ENCODE measurements at regions not wholly inside any gene's neighbourhood (a gene's known extent, or its start where the extent isn't known, plus 50 kb on each side); places are given as distances from the start of the nearest gene placed in this dataset.
A peak's percentile ranks its signal among the peaks of the same experiment; 100 is the strongest.

- no peak for TF ChIP-seq CTCF (IDR thresholded peaks at IDR 0.05)
- no peak for TF ChIP-seq POLR2A (IDR thresholded peaks at IDR 0.05)
- H3K27me3 ChIP-seq: no peaks in the 10 kb centered on the region
- DNase-seq: no peak
- no peak overlapping the region for H3K4me3 ChIP-seq
- WGBS, 4 donors: 84 to 96% (median 93%) methylated on average over 11 of the region's 11 CpGs
- intact Hi-C loops (cut with DNase I): no loop called here
- no peak for ATAC-seq
- H3K36me3 ChIP-seq: no peaks in the 10 kb centered on the region
- peaks cover 20 to 80% (median 60%) of the 10 kb centered on the region in 12 donors for H3K4me1 ChIP-seq
- H3K9me3 ChIP-seq: peaks cover 0 to 6% (median 0%) of the 10 kb centered on the region in 12 donors
- peak overlapping the region; percentile 77 to 95 (median 88) for H3K27ac ChIP-seq
Observed at GRCh38 chr2:46816846-46817726, 98.5 kb downstream of the MCFD2 start.

GRCh38 chr2:46816151-46816845 is 99.3 kb downstream of the MCFD2 start:
- no peaks in the 10 kb centered on the region for H3K36me3 ChIP-seq
- peak overlapping the region in 11 of 12 donors; percentile 80 to 95 (median 89) for H3K27ac ChIP-seq
- TF ChIP-seq POLR2A (IDR thresholded peaks at IDR 0.05): no peak
- no peak for TF ChIP-seq CTCF (IDR thresholded peaks at IDR 0.05)
- H3K27me3 ChIP-seq: no peaks in the 10 kb centered on the region
- H3K9me3 ChIP-seq: peaks cover 0 to 6% (median 0%) of the 10 kb centered on the region in 12 donors
- H3K4me1 ChIP-seq: peaks cover 20 to 80% (median 60%) of the 10 kb centered on the region in 12 donors
- intact Hi-C loops (cut with DNase I): no loop called here
- H3K4me3 ChIP-seq: no peak overlapping the region
- ATAC-seq: no peak
- no peak for DNase-seq
- WGBS, 4 donors: 96 to 97% (median 97%) methylated on average over 11 of the region's 11 CpGs

- WGBS, 4 donors: 73 to 86% (median 79%) methylated on average over 10 of the region's 10 CpGs
- peak overlapping the region; percentile 81 to 96 (median 87) for H3K27ac ChIP-seq
Observed at GRCh38 chr2:46815121-46815802, 100.3 kb downstream of the MCFD2 start.

More at GRCh38 chr2:46815121-46815802, 100.3 kb downstream of the MCFD2 start:
- no peaks in the 10 kb centered on the region for H3K27me3 ChIP-seq
- DNase-seq: no peak
- no peaks in the 10 kb centered on the region for H3K36me3 ChIP-seq
- TF ChIP-seq CTCF (IDR thresholded peaks at IDR 0.05): no peak
- no peak for TF ChIP-seq POLR2A (IDR thresholded peaks at IDR 0.05)
- H3K9me3 ChIP-seq: peaks cover 0 to 6% (median 0%) of the 10 kb centered on the region in 12 donors
- H3K4me3 ChIP-seq: no peak overlapping the region
- intact Hi-C loops (cut with DNase I): no loop called here
- no peak for ATAC-seq
- H3K4me1 ChIP-seq: peaks cover 20 to 83% (median 62%) of the 10 kb centered on the region in 12 donors
